KG1 (cell line): ENCODE measurements at regions not wholly inside any gene's neighbourhood (a gene's known extent, or its start where the extent isn't known, plus 50 kb on each side); places are given as distances from the start of the nearest gene placed in this dataset.

Source experiments
- DNase-seq: peaks from one replicate; lab custom pipeline; 2025; lab: John Stamatoyannopoulos, UW

DNA sequence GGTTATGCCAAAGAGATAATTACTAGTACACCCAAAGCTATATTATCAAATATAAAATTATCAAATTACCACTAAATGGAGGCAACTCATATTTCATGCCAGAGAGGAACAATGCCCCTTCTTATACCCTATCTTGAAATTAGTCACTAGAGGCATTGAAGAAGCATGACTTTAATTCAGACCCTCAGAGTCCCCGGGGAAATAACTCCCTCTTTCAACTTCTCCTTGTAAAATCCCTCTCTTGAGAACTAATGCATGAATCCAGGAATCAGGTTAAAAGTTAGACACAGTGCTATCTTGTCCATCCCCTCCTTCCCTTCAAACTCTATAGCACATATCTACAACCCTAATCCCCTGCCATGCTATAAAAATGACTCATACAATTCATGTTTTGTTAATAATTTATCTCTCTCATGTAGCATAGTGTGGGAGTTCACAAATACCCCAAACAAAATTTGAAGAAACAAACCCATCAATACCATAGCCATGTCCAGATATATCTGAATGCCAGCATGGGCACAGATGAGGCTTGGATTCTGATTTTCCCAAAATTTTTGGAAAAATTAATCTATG lies 665.4 kb downstream of the KCNA4 start:
- no peak for DNase-seq

DNA sequence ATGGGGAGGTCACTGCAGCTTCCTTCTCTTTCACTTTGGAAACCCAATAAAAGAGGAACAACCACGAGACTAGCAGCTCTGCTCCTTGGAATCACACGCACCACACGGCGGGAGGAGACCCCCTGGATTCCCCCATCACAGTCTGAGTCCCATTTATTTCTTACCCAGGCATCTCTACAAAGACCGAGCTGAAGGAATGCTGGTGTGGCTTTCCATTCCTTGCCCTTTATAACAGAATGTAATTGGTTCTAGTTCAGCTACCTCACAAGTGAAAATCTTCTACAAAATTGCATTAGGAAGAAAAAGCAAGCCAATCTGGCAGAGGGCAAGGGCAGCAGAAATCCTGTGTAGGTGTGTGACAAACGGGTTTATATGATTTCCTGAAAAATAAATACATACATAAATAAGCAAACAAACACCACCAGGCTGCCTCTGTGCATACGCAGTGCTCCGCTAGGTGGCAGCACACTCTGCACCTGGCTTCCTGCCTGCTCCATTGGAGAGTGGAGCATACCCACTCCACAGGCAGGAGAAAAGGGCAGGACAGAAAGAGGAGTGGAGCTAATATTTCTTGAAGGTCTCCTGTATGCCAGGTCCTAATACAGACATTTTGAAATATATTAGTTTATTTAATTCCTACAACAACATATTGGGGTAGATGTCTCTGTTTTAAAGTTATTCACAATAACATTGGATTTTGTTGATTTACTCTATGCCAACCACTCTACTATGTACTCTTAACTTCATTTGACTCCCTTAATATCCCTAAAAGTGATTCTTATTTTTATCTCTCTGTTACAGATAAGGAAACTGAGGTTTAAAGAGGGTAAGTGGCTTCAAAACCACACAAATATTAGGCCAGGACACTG lies 673.1 kb downstream of the KCNA4 start:
- no peak for DNase-seq

DNA sequence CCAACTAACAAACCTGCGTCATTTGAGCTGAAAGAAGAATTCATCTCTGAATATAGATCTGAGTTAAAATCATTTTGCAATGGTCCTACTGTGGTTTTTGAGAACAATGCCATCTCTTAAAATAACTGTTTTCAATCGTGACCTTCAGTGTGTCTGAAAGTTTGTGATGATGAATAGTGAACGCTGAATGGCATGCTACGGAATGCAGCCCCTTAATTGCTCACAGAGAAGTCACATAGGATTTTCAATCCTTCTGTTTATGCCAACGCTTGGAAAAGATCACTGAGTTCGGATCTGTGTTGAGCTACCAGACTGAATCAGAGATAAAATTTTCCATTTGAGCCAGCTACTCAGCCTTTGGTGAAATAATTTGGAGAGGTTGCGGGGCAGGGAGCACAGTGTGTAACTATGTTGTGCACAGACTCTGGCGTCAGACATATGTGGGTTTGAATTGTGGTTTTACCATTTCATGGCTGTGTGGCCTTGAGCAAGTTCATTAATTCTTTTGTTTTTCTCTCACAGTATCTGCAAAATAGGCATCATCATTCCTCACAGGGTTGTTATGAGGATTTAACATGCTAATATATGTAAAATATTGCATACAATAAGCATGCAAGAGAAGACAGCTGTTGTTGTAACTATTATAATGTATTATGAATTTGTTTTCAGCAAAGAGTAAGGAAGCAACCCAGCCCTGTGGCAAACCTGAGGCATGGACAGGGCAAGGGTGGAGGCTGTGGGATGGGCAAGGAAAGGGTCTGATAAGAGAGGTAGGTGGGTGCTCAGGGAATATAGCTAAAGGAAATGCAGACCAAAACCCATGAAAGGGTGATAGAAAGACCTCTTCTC lies 679.9 kb downstream of the KCNA4 start:
- no peak for DNase-seq

DNA sequence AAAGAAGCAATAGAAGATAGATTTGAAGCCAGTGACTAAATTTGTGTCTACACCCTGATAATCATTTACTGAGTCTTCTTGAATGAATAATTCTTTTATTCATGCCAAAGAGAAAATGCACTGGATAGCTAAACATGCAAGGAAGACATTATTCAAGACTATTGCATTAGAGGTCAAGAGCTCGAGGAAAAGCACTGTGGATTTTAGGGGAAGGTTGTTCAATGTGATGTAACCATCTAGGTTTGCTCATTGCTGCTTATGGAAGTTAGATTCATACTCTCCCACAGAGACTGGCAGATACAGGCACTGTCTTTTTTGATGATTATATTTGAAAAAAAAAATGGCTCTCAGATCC lies 682.1 kb downstream of the KCNA4 start:
- no peak for DNase-seq

DNA sequence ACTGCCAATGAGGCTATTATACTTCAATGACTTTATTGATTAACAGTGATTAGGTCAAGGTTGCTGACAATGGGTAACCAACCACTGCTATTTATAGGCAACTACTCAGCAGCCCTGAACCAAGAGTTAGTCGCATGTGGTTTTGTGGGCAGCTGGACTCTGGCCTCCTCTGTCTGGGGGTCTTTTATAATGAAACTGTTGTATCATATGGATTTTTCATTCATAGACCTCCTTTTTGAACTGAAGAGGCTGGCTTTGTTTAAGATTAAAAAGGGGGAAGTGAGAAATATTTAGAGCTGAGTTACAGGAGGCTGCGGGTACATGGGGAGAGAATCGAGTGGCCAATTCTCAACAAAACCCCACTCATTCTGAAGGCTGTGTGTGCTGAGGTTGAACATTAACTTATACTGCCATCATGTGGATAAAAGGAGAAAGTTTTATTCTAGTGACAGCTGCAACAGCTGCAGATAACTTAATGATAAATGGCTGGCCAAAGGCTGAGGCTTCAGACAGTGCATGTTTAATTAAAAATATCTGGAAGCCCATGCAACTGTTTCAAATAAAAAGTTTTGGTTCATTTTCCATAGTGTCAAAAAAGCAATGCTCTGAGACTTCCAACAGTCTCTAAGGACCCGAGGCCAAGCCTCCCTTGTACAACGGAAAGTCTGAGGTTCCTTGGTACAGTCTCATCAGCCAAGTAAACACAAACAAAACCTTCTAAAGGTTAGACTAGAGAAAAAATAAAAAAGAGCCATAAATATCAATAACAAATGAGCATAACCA lies 682.6 kb downstream of the KCNA4 start:
- no peak for DNase-seq

DNA sequence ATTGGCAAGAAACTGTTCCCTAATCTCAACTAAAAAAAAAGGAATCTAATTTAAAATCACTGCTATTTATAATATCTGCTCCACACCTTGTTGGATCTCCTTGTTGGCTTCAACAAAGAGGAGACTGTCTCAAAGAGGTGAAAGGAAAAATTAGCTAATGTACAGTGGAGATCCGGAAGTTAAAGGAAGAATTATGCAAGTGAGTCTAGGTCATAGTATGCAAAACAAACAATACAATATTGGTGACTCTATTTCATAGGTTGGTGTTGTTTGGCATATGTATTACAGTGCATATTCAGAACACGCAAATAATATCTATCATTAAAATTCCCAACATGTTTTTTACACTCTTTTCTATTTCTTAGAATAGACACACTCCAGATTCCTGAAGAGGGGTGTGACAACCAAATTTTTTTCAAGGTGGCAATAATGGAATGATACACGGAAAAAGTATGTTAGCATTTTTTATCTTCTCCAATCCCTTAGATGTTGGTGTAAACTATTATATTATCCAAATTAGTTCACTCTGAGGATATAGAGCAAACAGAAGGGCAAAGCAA lies 685.3 kb downstream of the KCNA4 start:
- no peak for DNase-seq

DNA sequence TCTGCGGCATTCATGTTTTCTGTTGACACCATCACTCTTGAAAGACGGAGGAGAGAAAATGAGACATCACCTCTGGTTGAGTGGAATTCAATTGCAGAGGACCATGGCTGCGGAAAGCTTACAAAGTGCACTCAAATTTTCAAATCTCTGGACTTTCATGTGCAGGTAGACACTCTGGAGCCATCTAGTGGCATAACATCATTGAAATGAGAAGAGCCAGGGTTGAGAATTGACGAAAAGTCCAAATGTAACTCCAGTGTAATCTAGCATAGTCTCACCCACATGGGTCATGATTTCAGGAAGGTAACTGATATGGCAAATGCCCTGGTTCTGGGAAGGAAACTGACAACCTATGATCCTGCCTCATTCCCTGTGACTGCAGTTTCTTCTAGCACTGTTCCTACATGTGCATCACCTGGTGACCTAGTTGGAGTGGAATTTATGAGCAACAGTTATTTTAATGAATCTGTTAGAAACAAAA lies 687.8 kb downstream of the KCNA4 start:
- DNase-seq = no peak

DNA sequence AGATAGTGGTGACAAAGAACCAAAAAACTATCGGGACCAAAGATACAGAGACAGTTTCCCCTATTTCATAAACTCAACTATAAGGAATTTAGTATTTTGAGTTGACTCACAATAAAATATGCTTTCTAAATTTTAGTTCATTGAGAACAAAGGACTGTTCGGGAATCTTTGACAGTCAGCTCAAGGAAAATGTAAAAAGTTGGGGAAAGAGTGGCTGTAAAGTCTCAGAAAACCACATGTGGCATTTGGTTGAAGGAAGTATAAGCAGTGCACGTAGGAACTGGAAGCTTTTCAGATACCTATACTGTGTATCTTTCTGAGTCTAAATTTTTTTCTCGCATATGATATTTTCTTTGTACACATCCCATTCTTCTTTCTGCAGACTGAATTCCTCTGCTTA lies 688.9 kb downstream of the KCNA4 start:
- DNase-seq = no peak

DNA sequence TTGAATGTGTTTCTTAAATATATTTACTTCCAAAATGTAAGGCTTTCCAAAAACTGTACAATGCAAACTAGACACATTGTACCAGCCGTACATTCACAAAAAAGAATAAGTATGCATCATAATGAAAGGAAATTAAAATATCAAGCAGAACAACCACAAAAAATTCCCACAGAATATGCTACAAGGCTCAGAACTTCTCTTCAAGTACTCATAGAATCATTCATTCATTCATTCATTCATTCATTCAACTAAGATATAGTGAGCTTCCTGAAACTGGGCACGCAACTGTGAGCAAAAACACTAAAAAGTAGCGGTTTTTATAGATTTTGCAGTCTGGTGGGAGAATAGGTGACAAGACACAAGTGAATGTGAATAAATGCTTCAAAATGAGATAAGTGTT lies 690.1 kb downstream of the KCNA4 start:
- no peak for DNase-seq

DNA sequence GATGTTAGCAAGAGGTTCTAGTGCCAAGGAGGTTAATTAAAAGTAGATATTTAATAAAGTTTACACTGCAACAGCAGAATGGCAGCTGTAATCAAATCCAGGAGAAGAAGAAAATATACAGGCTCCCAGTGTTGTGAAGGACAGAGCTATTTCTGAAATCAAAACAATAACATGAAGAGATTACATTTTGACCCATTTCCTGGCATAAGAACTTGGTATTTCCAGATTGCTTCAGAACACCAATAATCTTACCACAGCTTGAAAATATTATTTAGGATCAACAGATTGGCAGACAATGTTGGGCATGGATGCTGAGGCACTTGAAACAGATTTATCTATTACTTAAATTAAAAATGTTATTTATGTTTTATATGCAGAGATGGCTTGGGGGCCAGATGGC lies 692.5 kb downstream of the KCNA4 start:
- no peak for DNase-seq

DNA sequence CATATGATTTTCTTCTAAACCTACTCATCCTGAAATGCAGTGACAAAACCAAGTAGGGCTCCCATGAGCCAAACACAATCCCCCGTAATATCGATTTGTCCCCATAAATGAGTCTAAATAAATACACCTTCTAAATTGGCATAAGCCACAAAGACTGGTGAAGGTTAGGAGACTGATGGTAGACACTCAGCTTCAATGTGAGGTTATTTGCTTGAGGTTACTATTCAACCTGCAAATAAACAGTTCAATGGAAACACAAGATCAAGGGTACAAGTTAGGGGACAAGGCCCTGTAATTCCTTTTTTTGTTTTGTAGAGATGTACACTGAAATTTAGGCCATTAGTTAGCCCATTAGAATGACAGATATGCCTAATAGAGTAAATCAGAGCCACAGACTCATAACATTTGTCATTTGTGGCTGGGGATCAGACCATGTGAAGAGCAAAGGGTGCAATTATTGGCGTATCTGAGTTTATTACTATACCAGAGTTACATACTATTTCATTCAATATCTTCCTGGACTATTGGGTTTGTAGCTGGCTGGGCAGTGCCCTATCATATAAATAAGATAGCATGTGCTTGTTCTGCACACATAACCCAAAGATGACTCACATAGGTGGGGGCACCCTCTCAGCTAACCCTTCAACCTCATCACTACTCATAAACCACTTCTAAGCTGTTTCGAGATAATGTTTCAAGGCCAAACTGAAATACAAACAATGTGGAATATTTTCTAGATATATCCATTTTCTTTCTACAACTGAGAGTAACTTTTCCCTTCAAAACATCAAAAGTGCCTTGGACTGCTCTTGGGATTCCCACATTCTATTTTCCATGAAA lies 695.3 kb downstream of the KCNA4 start:
- no peak for DNase-seq

DNA sequence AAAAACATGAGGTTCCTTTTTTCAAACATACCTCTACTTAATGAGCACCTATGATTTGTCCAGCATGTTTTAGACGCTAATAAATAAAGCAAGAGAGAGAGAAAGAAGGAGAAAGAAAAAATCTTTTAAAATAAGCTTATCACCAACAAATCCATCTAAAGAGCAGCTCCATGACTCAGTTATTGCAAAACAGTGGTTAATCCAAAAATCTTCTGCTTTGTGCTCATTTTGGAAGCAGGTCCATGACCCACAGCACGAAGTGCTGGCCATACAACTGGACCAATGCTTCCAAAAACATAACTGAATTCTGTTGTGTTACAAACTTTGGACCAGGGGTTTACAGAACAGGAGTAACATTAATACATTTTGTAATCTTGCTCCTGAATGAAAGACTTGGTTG lies 696.6 kb downstream of the KCNA4 start:
- no peak for DNase-seq

DNA sequence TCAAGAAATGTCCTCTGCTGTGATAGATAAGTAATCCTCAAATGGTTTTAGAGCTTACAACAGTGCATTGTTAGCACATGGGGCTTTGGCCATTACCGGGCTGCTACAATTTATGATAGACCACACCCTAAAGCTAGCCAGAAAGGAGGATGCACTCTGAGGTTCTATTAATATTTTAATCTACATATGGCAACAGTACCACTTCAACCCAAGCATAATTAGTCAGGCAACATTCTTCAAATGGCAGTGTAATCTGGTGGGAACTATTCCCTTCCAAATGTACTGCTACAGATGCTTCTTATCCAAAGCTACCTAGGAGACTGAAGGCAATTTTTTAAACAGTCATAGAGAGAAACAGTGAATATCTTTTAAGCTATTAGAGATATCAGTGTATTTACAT lies 697.6 kb downstream of the KCNA4 start:
- no peak for DNase-seq

DNA sequence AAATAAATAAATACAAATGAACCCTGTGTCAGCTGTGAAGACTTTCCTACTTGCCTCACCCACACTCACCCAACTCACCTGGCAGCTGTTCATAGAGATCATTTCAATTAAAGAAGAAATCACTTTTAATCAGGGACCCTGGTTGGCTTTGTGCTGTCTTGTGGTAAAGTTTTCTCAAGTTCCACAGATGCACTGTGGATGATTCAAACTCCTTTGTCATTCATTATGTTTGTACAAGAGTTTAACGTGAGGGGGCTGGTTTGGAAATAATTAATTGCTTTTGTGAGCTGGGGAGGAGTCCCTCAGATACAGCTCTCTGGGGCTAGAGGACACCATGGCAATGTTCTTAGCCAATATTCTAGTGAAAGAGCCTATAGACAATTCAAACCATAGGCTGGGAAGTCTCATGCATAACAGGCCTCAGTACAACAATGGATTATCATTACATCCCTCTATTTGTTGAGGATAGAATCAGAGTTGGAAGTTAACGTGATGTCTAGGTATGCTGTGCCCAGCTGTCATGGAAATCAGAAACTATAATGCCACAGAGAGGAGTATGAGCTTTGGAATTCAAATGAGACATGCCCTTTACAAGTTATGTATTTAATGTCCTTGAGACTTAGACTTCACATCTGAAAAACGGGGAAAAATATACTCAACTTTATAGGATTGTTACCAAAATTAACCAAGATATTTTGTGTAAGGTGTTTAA lies 698.5 kb downstream of the KCNA4 start:
- DNase-seq = no peak

DNA sequence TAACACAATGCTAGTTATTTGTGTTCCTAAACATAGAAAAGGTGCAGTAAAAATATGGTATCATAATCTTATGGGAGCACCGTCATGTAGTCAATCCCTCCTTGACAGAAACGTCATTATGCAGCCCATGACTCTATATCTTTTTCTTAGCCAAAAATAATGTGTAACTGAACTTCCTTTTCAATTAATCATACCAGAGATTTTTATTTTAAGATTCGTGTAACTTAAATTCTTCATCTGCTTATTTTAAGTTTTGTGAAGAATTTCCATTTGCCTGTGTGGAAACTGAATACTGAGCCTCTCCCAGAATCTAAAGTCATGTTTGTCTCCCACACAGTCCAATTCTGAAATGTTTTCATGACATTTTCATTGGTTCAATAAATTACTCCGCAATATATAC lies 699.1 kb downstream of the KCNA4 start:
- no peak for DNase-seq

DNA sequence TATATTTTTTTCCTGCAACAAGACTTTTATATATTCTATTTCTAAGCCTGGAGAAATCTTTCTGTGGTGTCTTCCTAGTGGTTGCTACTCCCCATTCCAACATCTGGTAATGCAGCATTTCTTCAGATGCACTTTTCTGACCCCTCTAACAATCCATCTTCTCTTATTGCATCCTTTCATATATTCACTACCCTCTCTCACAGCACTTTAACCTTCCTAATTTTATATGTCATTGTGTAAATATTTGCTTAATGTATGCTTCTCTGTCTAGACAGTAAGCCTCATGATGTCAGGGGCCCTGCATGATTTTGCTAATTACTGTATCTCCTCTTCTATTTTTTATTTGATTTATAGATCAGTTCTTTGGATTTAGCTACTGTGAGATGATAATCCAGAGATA lies 701.6 kb downstream of the KCNA4 start:
- DNase-seq = no peak

DNA sequence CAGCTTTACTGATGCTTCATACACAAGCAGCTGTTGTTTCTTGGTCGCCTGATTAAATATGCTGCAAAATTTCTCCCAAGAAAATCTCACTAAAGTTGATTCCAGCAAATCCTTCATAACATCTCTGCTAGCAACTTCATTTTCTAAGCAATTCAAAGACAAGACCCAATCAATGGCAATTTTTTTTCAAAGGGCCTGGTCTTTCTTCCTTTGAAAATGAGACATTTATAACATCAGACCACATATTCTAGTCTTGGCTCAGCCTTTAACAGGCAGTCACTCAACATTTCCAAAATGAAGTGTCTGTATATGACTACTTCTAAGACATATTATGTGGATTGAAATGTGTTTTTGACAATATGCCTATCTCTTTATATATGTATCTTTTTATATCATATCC lies 702.6 kb downstream of the KCNA4 start:
- DNase-seq = no peak

DNA sequence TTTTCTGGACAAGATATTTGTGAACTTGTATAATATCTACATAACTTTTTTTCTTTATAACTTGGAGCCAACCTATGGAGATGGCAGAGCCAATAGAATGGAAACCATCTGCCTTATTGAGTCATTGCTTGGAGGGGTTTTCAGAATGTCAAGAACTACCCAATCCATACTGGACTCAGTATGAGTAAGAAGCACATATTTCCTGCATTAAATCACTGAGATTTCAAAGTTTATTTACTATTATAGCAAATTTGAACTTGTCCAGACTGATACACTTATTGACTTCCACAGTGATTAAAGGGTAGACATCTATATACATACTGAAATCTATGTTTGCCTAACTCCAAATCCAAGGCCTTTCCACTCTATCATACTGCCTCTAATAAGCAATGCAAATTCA lies 704.0 kb downstream of the KCNA4 start:
- no peak for DNase-seq

DNA sequence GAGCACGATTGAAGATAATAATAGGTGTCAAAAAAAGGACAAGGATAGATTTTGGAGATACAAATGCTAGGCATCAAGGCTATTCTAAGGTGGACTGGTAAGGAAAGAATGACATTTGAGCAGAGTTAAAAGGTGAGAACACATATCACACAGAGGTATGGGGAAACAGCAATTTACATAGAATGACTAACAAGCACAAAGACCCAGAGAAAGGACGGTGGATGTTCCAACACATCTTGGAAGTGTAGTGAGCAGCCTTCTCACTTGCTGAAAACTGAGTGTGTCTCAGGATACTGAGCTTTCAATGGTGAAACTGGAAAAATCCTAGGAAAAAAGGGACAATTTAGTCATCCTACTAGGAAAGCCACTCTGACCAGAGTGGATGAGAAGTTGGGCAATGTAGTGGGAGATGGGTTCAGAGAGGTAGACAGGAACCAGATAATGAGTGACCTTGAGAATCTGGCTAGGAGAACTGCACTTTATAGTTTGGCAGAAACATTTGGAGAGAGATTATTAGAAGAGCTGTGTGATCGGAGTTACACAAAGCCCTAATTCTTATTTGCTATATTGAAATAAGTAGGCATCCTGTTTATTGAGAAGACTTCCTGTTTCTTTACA lies 706.0 kb downstream of the KCNA4 start:
- no peak for DNase-seq

DNA sequence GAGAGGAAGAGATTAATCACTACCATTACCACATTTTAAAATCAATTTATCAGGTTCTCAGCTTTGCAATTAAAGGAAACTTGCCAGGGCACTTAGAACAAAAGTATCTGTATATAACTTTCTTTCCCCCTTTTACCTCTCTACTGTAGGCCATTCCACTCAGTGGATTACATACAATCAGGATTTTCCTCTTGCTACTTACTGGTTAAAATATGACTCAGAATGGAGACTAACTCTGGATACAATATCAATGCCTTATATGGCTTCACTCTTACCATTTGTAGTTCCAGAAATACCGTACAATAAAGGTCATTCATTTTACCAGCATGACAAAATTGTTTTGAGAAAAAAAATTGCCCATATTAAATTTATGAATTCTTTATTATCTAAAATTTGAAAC lies 706.8 kb downstream of the KCNA4 start:
- no peak for DNase-seq
